ENCODE measurements at regions not wholly inside any gene's neighbourhood (a gene's known extent, or its start where the extent isn't known, plus 50 kb on each side); places are given as distances from the start of the nearest gene placed in this dataset.

- no peak for TF ChIP-seq EZH2 (IDR thresholded peaks at IDR 0.05; ENCODE audit: low read length)
- TF ChIP-seq CTCF (optimal IDR thresholded peaks at IDR 0.05 in 1 of 3, IDR thresholded peaks at IDR 0.05 in 1 of 3, conservative IDR thresholded peaks at IDR 0.05 in 1 of 3; ENCODE audit: extremely low read depth in 1 of 3, insufficient read depth in 2 of 3, low read length in 3 of 3), result no peak
- Histone ChIP-seq H3K4me3 (ENCODE audit: control insufficient read depth in 2 of 3, extremely low read depth in 1 of 3, insufficient read depth in 2 of 3, low read depth in 1 of 3, low read length in 3 of 3) (no peak overlapping the region), H3K4me1 (ENCODE audit: control insufficient read depth, extremely low read depth, insufficient read depth, low read length) (peaks cover 8% of the 10 kb centered on the region), H3K27ac (ENCODE audit: control insufficient read depth, insufficient read depth, low read length) (no peak overlapping the region), H3K9me1 (ENCODE audit: control insufficient read depth, extremely low read depth, insufficient read depth, low read length) (no peaks in the 10 kb centered on the region), H3K9ac (ENCODE audit: control insufficient read depth, extremely low read depth, insufficient read depth, low read length) (no peak overlapping the region), H2AFZ (ENCODE audit: control insufficient read depth, low read length) (no peak overlapping the region), H4K20me1 (ENCODE audit: control insufficient read depth, extremely low read depth, insufficient read depth, low read length) (no peaks in the 10 kb centered on the region), H3K4me2 (ENCODE audit: control insufficient read depth, extremely low read depth, insufficient read depth, low read depth, low read length) (no peak overlapping the region), H3K9me3 (ENCODE audit: control insufficient read depth, low read depth, low read length) (no peaks in the 10 kb centered on the region), H3K27me3 (ENCODE audit: control insufficient read depth, extremely low read depth, insufficient read depth, low read length) (no peaks in the 10 kb centered on the region), H3K79me2 (ENCODE audit: control insufficient read depth, insufficient read depth, low read length) (no peaks in the 10 kb centered on the region), H3K36me3 (ENCODE audit: control insufficient read depth in 2 of 2, extremely low read depth in 1 of 2, insufficient read depth in 2 of 2, low read length in 2 of 2) (no peaks in the 10 kb centered on the region)
- no peak for DNase-seq (ENCODE audit: low read depth, low spot score)
- dilution Hi-C loops (cut with MboI; ENCODE audit: extremely low pct_ligation_motif_present, low sequenced_read_pairs), result no loop called here
- no peak for FAIRE-seq
These were observed 598.4 kb downstream of the RPL10L start for GRCh38 chr14:46053221-46053620.

GRCh38 chr14:46051796-46052195 is 599.8 kb downstream of the RPL10L start:
- Histone ChIP-seq H3K4me1 (ENCODE audit: control insufficient read depth, extremely low read depth, insufficient read depth, low read length) (peaks cover 8% of the 10 kb centered on the region), H2AFZ (ENCODE audit: control insufficient read depth, low read length) (no peak overlapping the region), H3K9ac (ENCODE audit: control insufficient read depth, extremely low read depth, insufficient read depth, low read length) (no peak overlapping the region), H3K79me2 (ENCODE audit: control insufficient read depth, insufficient read depth, low read length) (no peaks in the 10 kb centered on the region), H3K4me2 (ENCODE audit: control insufficient read depth, extremely low read depth, insufficient read depth, low read depth, low read length) (peak overlapping the region; percentile 9), H3K4me3 (ENCODE audit: control insufficient read depth in 2 of 3, extremely low read depth in 1 of 3, insufficient read depth in 2 of 3, low read depth in 1 of 3, low read length in 3 of 3) (no peak overlapping the region), H4K20me1 (ENCODE audit: control insufficient read depth, extremely low read depth, insufficient read depth, low read length) (no peaks in the 10 kb centered on the region), H3K36me3 (ENCODE audit: control insufficient read depth in 2 of 2, extremely low read depth in 1 of 2, insufficient read depth in 2 of 2, low read length in 2 of 2) (no peaks in the 10 kb centered on the region), H3K9me1 (ENCODE audit: control insufficient read depth, extremely low read depth, insufficient read depth, low read length) (no peaks in the 10 kb centered on the region), H3K27ac (ENCODE audit: control insufficient read depth, insufficient read depth, low read length) (no peak overlapping the region), H3K27me3 (ENCODE audit: control insufficient read depth, extremely low read depth, insufficient read depth, low read length) (no peaks in the 10 kb centered on the region), H3K9me3 (ENCODE audit: control insufficient read depth, low read depth, low read length) (no peaks in the 10 kb centered on the region)
- dilution Hi-C loops (cut with MboI; ENCODE audit: extremely low pct_ligation_motif_present, low sequenced_read_pairs), result no loop called here
- DNase-seq (ENCODE audit: low read depth, low spot score), result no peak
- FAIRE-seq, result no peak
- TF ChIP-seq EZH2 (IDR thresholded peaks at IDR 0.05; ENCODE audit: low read length), result no peak
- no peak for TF ChIP-seq CTCF (optimal IDR thresholded peaks at IDR 0.05 in 1 of 3, IDR thresholded peaks at IDR 0.05 in 1 of 3, conservative IDR thresholded peaks at IDR 0.05 in 1 of 3; ENCODE audit: extremely low read depth in 1 of 3, insufficient read depth in 2 of 3, low read length in 3 of 3)
